Esophagus muscularis mucosa (tissue), 4 donors: ENCODE measurements at regions not wholly inside any gene's neighbourhood (a gene's known extent, or its start where the extent isn't known, plus 50 kb on each side); places are given as distances from the start of the nearest gene placed in this dataset.
"Not testable (repeated sequence)": the region's sequence is repeated elsewhere in the genome, so short reads cannot be mapped to it uniquely, and the experiment has no call there.

ENCODE experiments used
- DNase-seq: peaks from one replicate; pipeline ENCODE4 v3.0.0-alpha.2; 2017; ENCODE audit errors: extremely low spot score
- H3K27ac ChIP-seq, 4 donors: fragments of 200-600 bp; sonication (generic); replicated peaks in 1 of 4; 1 replicate in 3 of 4; 2 replicates in 1 of 4; pipeline ENCODE4 v1.5.1; 2016 to 2019; ENCODE audit warnings: mild to moderate bottlenecking in 1 of 4
- H3K27me3 ChIP-seq, 4 donors: fragments of 200-600 bp; sonication (generic); one replicate each; pipeline versions ENCODE4 v1.5.1 to v1.6.0; 2016 to 2019
- H3K36me3 ChIP-seq, 4 donors: fragments of 200-600 bp; sonication (generic); one replicate each; pipeline ENCODE4 v1.5.1; 2016 to 2019
- H3K4me1 ChIP-seq, 4 donors: fragments of 200-600 bp; sonication (generic); one replicate each; pipeline ENCODE4 v1.5.1; 2016 to 2019
- H3K4me3 ChIP-seq, 4 donors: fragments of 200-600 bp; sonication (generic); 1 replicate in 2 of 4; 2 replicates in 2 of 4; pipeline ENCODE4 v1.5.1; 2016 to 2019; ENCODE audit warnings: mild to moderate bottlenecking in 4 of 4, moderate library complexity in 1 of 4
- H3K9me3 ChIP-seq, 4 donors: fragments of 200-600 bp; sonication (generic); 1 replicate in 3 of 4; 2 replicates in 1 of 4; pipeline ENCODE4 v1.5.1; 2016 to 2019
- EP300 ChIP-seq: sonication (generic); formaldehyde crosslinking; IDR thresholded peaks from one replicate; pipeline ENCODE4 v1.6.1; 2017; ENCODE audit warnings: antibody characterized with exemption
- POLR2A ChIP-seq: fragments of 450-650 bp; IDR thresholded peaks from one replicate; pipeline ENCODE4 v1.6.1; 2017; ENCODE audit warnings: antibody characterized with exemption, moderate library complexity, mild to moderate bottlenecking, low read depth
- POLR2AphosphoS5 ChIP-seq, 2 donors: sonication (generic); formaldehyde crosslinking; IDR thresholded peaks; one replicate each; pipeline ENCODE4 v1.6.1; 2017; ENCODE audit warnings: antibody characterized with exemption in 2 of 2
- WGBS: methylation state at CpG from one replicate; pipeline ENCODE4 v1.1.5; 2018; 5-methylcytosine and 5-hydroxymethylcytosine counted together
- intact Hi-C: fragments of 100-400 bp; cut with DNase I; formaldehyde crosslinking; loops from one replicate; pipeline ENCODE4 v1.15.1; 2023
- TF ChIP-seq, protein P1 (sequence below), 3 experiments: fragments of 200-600 bp in 2 of 3; fragments of 450-650 bp in 1 of 3; sonication (generic) in 2 of 3; IDR thresholded peaks; one replicate each; pipeline ENCODE4 v1.5.1; 2017 to 2019; ENCODE audit warnings: antibody characterized with exemption in 3 of 3, mild to moderate bottlenecking in 2 of 3, moderate library complexity in 1 of 3

DNA sequence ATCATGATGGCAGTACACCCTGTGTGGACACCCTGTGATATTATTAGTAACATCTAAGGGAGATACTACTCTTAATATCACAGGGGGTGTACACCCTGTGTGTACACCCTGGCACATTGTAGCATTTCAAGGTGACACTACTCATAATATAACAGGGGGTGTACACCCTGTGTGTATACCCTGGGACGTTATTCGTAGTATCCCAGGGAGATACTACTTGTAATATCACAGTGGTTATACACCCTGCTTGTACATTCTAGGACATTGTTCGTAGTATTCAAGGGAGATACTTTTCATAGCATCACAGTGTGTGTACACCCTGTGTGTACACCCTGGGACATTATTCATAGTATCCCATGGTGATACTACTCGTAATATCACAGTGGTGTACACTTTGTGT lies 67.4 kb upstream of the CNIH3 start:
- Histone ChIP-seq H3K27me3 (no peaks in the 10 kb centered on the region), H3K4me1 (no peaks in the 10 kb centered on the region), H3K4me3 (no peak overlapping the region), H3K9me3 (no peaks in the 10 kb centered on the region), H3K27ac (no peak overlapping the region), H3K36me3 (no peaks in the 10 kb centered on the region)
- peak; percentile 45 for DNase-seq
- WGBS: 97% methylated on average over 4 of the region's 4 CpGs
- intact Hi-C loops: no loop called here
- TF ChIP-seq, protein P1, sequence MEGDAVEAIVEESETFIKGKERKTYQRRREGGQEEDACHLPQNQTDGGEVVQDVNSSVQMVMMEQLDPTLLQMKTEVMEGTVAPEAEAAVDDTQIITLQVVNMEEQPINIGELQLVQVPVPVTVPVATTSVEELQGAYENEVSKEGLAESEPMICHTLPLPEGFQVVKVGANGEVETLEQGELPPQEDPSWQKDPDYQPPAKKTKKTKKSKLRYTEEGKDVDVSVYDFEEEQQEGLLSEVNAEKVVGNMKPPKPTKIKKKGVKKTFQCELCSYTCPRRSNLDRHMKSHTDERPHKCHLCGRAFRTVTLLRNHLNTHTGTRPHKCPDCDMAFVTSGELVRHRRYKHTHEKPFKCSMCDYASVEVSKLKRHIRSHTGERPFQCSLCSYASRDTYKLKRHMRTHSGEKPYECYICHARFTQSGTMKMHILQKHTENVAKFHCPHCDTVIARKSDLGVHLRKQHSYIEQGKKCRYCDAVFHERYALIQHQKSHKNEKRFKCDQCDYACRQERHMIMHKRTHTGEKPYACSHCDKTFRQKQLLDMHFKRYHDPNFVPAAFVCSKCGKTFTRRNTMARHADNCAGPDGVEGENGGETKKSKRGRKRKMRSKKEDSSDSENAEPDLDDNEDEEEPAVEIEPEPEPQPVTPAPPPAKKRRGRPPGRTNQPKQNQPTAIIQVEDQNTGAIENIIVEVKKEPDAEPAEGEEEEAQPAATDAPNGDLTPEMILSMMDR (IDR thresholded peaks at IDR 0.05): no peak

DNA sequence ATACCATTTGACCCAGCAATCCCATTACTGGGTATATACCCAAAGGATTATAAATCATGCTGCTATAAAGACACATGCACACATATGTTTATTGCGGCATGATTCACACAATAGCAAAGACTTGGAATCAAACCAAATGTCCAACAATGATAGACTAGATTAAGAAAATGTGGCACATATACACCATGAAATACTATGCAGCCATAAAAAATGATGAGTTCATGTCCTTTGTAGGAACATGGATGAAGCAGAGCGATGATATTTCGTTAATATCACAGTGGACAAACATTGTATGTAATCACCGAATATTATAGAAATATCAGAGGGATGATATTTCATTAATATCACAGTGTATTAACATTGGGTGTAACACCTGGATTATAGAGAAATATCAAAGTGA lies 64.9 kb upstream of the CNIH3 start:
- H3K4me1 ChIP-seq: not testable (repeated sequence)

DNA sequence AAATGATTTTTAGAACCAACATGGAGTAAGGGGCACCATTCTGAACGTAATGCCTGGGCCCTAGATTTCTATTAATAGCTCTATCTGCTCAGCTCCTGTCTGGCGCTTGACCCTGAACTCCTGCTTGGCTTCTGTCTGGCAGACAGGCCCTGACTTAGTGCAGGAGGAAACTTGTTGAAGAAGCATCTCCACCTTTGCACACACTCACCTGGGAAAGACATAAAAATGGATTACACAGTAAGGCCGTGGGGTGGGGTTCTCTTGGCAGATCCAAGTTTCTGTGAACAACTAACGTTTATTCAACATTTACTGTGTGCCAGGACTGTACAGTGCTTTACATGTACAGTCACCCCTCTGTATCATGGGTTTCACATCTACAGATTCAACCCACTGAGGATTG lies 62.1 kb upstream of the CNIH3 start:
- H3K4me3 ChIP-seq: no peak overlapping the region
- intact Hi-C loops: no loop called here
- no peak overlapping the region for H3K27ac ChIP-seq
- TF ChIP-seq POLR2A: no peak
- TF ChIP-seq EP300: no peak
- TF ChIP-seq POLR2AphosphoS5 (IDR thresholded peaks at IDR 0.05): no peak
- TF ChIP-seq, protein P1 (IDR thresholded peaks at IDR 0.05): no peak
- no peaks in the 10 kb centered on the region for H3K27me3 ChIP-seq
- 81% methylated on average over 4 of the region's 4 CpGs for WGBS
- no peaks in the 10 kb centered on the region for H3K36me3 ChIP-seq
- H3K4me1 ChIP-seq: no peaks in the 10 kb centered on the region
- H3K9me3 ChIP-seq: no peaks in the 10 kb centered on the region
- DNase-seq: peak; percentile 82

More for the DNA sequence above, 64.9 kb upstream of the CNIH3 start:
- H3K4me3 ChIP-seq, H3K9me3 ChIP-seq, H3K27ac ChIP-seq, DNase-seq, H3K36me3 ChIP-seq, intact Hi-C loops, H3K27me3 ChIP-seq: not testable (repeated sequence)
- 95% methylated on average over 4 of the region's 4 CpGs for WGBS

DNA sequence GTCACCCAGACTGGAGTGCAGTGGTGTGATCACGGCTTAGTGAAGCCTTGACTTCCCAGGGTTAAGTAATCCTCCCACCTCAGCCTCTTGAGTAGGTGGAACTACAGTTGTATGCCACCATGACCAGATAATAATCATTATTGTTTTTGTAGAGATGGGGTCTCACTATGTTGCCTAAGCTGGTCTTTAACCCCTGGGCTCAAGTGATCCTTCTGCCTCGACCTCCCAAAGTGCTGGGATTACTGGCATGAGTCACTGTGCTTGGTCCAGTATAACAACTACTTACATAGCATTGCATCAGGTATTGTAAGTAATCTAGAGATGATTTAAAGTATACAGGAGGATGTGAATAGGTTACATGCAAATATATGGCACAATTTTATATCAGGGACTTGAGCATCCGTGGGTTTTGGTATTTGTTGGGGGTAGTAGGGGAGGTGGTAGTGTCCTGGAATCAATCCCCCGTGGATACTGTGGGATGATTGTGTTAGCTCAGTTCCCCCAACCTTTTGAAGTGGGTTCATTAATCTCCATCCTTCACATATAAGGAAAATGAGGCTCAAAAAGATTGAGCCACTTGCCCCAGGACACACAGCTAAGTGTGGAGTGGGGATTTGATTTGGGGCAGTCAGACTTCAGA lies 61.4 kb upstream of the CNIH3 start:
- no peaks in the 10 kb centered on the region for H3K36me3 ChIP-seq
- intact Hi-C loops: no loop called here
- peak; percentile 79 for DNase-seq
- no peak overlapping the region for H3K4me3 ChIP-seq
- 80% methylated on average over 4 of the region's 4 CpGs for WGBS
- H3K27ac ChIP-seq: no peak overlapping the region
- TF ChIP-seq POLR2AphosphoS5 (IDR thresholded peaks at IDR 0.05): no peak
- TF ChIP-seq, protein P1 (IDR thresholded peaks at IDR 0.05): no peak
- no peak for TF ChIP-seq POLR2A
- TF ChIP-seq EP300: no peak
- no peaks in the 10 kb centered on the region for H3K4me1 ChIP-seq
- no peaks in the 10 kb centered on the region for H3K9me3 ChIP-seq
- no peaks in the 10 kb centered on the region for H3K27me3 ChIP-seq

DNA sequence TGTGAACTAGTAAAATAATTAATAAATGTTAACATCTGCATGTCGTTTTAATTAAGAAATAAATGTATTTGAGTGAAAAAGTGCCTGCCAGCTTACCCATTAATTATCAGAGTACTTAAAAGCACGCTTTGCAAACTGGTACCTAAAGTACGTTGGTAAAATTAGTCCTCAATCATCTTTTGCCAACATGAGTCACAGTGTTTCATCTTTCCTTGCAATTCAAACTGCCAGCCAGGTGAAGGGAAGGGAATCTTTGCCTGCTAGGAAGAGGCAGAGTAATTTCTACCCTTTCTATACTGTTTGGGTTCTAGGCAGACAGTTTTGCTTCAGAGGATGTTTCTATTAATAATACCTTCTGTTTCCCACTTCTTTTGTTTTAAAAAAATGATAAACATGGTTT lies 57.2 kb upstream of the CNIH3 start:
- H3K4me1 ChIP-seq: no peaks in the 10 kb centered on the region

More for the DNA sequence above, 57.2 kb upstream of the CNIH3 start:
- Histone ChIP-seq H3K36me3 (no peaks in the 10 kb centered on the region), H3K27me3 (no peaks in the 10 kb centered on the region), H3K27ac (no peak overlapping the region), H3K9me3 (peaks cover 0 to 3% (median 0%) of the 10 kb centered on the region in 4 donors), H3K4me3 (no peak overlapping the region)
- DNase-seq: no peak
- intact Hi-C loops: no loop called here
- 63% methylated on average over 3 of the region's 3 CpGs for WGBS
- TF ChIP-seq, protein P1 (IDR thresholded peaks at IDR 0.05): no peak
- no peak for TF ChIP-seq POLR2A
- no peak for TF ChIP-seq EP300
- no peak for TF ChIP-seq POLR2AphosphoS5 (IDR thresholded peaks at IDR 0.05)
